OCI-LY7 (cell line): ENCODE measurements at regions not wholly inside any gene's neighbourhood (a gene's known extent, or its start where the extent isn't known, plus 50 kb on each side); places are given as distances from the start of the nearest gene placed in this dataset.

Experiments
- BruUV-seq: library from RNA; stranded (reverse); fragments of 400-500 nt; replicated peaks from 2 replicates; lab custom pipeline; 2021; lab: Mats Ljungman, UMichigan
- CTCF ChIA-PET: fragments of 300-600 bp; sonication (Branson Sonifier 250); formaldehyde crosslinking; loops from one replicate; lab custom pipeline; 2022; ENCODE audit warnings: antibody characterized with exemption; ENCODE audit not compliant: unreplicated experiment; lab: Charles Lee
- POLR2A ChIA-PET: fragments of 300-600 bp; sonication (Branson Sonifier 250); formaldehyde crosslinking; loops from one replicate; lab custom pipeline; 2022; ENCODE audit warnings: antibody characterized with exemption; lab: Charles Lee
- DNase-seq: peaks from one replicate; pipeline ENCODE4 v3.0.0-alpha.2; 2015; ENCODE audit warnings: low spot score
- H2AFZ ChIP-seq: fragments of 200-600 bp; sonication (generic), shearing (Covaris generic); 2 replicates; pipeline ENCODE4 v1.6.1; 2014; ENCODE audit warnings: mild to moderate bottlenecking, antibody characterized with exemption, low read length, moderate library complexity
- H3K27ac ChIP-seq: fragments of 200-600 bp; sonication (generic); 2 replicates; pipeline ENCODE4 v1.5.1; 2014; ENCODE audit warnings: mixed run types, low read depth, mild to moderate bottlenecking, moderate library complexity, low read length, inconsistent platforms; ENCODE audit not compliant: poor library complexity, severe bottlenecking
- H3K36me3 ChIP-seq: fragments of 200-600 bp; sonication (generic); 2 replicates; pipeline ENCODE4 v1.6.1; 2014; ENCODE audit warnings: mild to moderate bottlenecking, antibody characterized with exemption, low read length, moderate library complexity, mixed read lengths; ENCODE audit not compliant: insufficient read depth
- H3K4me1 ChIP-seq: fragments of 200-600 bp; sonication (generic); 2 replicates; pipeline ENCODE4 v1.5.1; 2014; ENCODE audit warnings: mild to moderate bottlenecking, low read length; ENCODE audit not compliant: insufficient read depth, poor library complexity, severe bottlenecking
- H3K4me2 ChIP-seq: fragments of 200-600 bp; sonication (generic); 2 replicates; pipeline ENCODE4 v1.6.1; 2014; ENCODE audit warnings: mild to moderate bottlenecking, low read length
- H3K4me3 ChIP-seq: fragments of 200-600 bp; sonication (generic); 2 replicates; pipeline ENCODE4 v1.5.1; 2014; ENCODE audit warnings: mild to moderate bottlenecking, low read depth, low read length; ENCODE audit not compliant: poor library complexity, severe bottlenecking
- H3K79me2 ChIP-seq: fragments of 200-600 bp; sonication (generic); 2 replicates; pipeline ENCODE4 v1.6.1; 2016; ENCODE audit warnings: low read depth, mild to moderate bottlenecking, low read length, moderate library complexity, mixed read lengths; ENCODE audit not compliant: insufficient read depth
- H3K9me2 ChIP-seq: fragments of 200-600 bp; sonication (generic); 2 replicates; pipeline ENCODE4 v1.6.1; 2016; ENCODE audit warnings: mild to moderate bottlenecking, low read length, mixed read lengths; ENCODE audit not compliant: insufficient read depth
- H3K9me3 ChIP-seq: fragments of 200-600 bp; sonication (generic); 2 replicates; pipeline ENCODE4 v1.6.1; 2014; ENCODE audit warnings: mild to moderate bottlenecking, mixed run types, low read length, mixed read lengths
- H4K20me1 ChIP-seq: fragments of 200-600 bp; sonication (generic); 2 replicates; pipeline ENCODE4 v1.6.1; 2014; ENCODE audit warnings: mild to moderate bottlenecking, antibody characterized with exemption, low read length, moderate library complexity, mixed read lengths; ENCODE audit not compliant: insufficient read depth
- CTCF ChIP-seq: fragments of 200-600 bp; sonication (generic); conservative IDR thresholded peaks from 2 replicates; pipeline ENCODE4 v1.5.1; 2014; ENCODE audit warnings: mild to moderate bottlenecking, antibody characterized with exemption, low read length, moderate library complexity, mixed read lengths
- EZH2phosphoT487 ChIP-seq: fragments of 200-600 bp; sonication (generic); IDR thresholded peaks from 2 replicates; pipeline ENCODE4 v1.6.1; 2018; ENCODE audit warnings: low read depth, borderline replicate concordance, mild to moderate bottlenecking, mixed run types, antibody characterized with exemption, low read length, moderate library complexity, mixed read lengths
- intact Hi-C: fragments of 100-400 bp; cut with micrococcal nuclease; formaldehyde crosslinking; loops from one replicate; pipeline ENCODE4 v1.10.0; 2022; ENCODE audit not compliant: unreplicated experiment

GRCh38 chr2:19671916-19672315 is 229.9 kb downstream of the TTC32 start:
- no peak for DNase-seq
- H3K4me1 ChIP-seq = no peaks in the 10 kb centered on the region
- no peak overlapping the region for H3K4me3 ChIP-seq
- no peaks in the 10 kb centered on the region for H3K9me3 ChIP-seq
- intact Hi-C loops = no loop called here
- no peaks in the 10 kb centered on the region for H3K9me2 ChIP-seq
- H4K20me1 ChIP-seq = no peaks in the 10 kb centered on the region
- no peak overlapping the region for H2AFZ ChIP-seq
- no peaks in the 10 kb centered on the region for H3K79me2 ChIP-seq
- no TSS peak for BruUV-seq
- TF ChIP-seq EZH2phosphoT487 (no peak), CTCF (no peak)
- CTCF ChIA-PET = no interaction called here
- POLR2A ChIA-PET = no interaction called here
- H3K27ac ChIP-seq = no peak overlapping the region
- no peaks in the 10 kb centered on the region for H3K36me3 ChIP-seq
- no peak overlapping the region for H3K4me2 ChIP-seq

GRCh38 chr2:19671311-19671710 is 230.5 kb downstream of the TTC32 start:
- no TSS peak for BruUV-seq
- H2AFZ ChIP-seq = no peak overlapping the region
- H3K36me3 ChIP-seq = no peaks in the 10 kb centered on the region
- CTCF ChIA-PET = no interaction called here
- H3K4me2 ChIP-seq = no peak overlapping the region
- H3K27ac ChIP-seq = no peak overlapping the region
- H3K4me3 ChIP-seq = no peak overlapping the region
- no peaks in the 10 kb centered on the region for H3K4me1 ChIP-seq
- no peaks in the 10 kb centered on the region for H4K20me1 ChIP-seq
- intact Hi-C loops = no loop called here
- TF ChIP-seq CTCF (no peak), EZH2phosphoT487 (no peak)
- no peaks in the 10 kb centered on the region for H3K9me2 ChIP-seq
- POLR2A ChIA-PET = interaction anchor here (0.7 kb wide), 1 partner anchor 12 kb away, joined by 3 read pairs; no protein-coding TSS in a partner anchor
- no peak for DNase-seq
- no peaks in the 10 kb centered on the region for H3K9me3 ChIP-seq
- no peaks in the 10 kb centered on the region for H3K79me2 ChIP-seq

- H3K9me3 ChIP-seq = no peaks in the 10 kb centered on the region
- H4K20me1 ChIP-seq = no peaks in the 10 kb centered on the region
- CTCF ChIA-PET = no interaction called here
- no peaks in the 10 kb centered on the region for H3K36me3 ChIP-seq
- no peak overlapping the region for H2AFZ ChIP-seq
- H3K4me3 ChIP-seq = no peak overlapping the region
- no peaks in the 10 kb centered on the region for H3K4me1 ChIP-seq
- TF ChIP-seq CTCF (no peak), EZH2phosphoT487 (no peak)
- BruUV-seq = no TSS peak
- H3K79me2 ChIP-seq = no peaks in the 10 kb centered on the region
- H3K27ac ChIP-seq = no peak overlapping the region
- no peaks in the 10 kb centered on the region for H3K9me2 ChIP-seq
- intact Hi-C loops = no loop called here
- no peak for DNase-seq
- H3K4me2 ChIP-seq = no peak overlapping the region
- POLR2A ChIA-PET = interaction anchor here (0.7 kb wide), 1 partner anchor 11 kb away, joined by 3 read pairs; no protein-coding TSS in a partner anchor
These were observed 231.5 kb downstream of the TTC32 start for GRCh38 chr2:19670303-19670702.
